ENCODE measurements at regions not wholly inside any gene's neighbourhood (a gene's known extent, or its start where the extent isn't known, plus 50 kb on each side); places are given as distances from the start of the nearest gene placed in this dataset.

- no peak for DNase-seq (ENCODE audit: extremely low read depth, low read depth)
- no peak for TF ChIP-seq CTCF (IDR thresholded peaks at IDR 0.05; ENCODE audit: low read depth, low read length, missing control alignments)
- no peak overlapping the region for H3K4me3 ChIP-seq (replicated peaks; ENCODE audit: low read depth, low read length)
These were observed 755.1 kb downstream of the ZPLD1 start for GRCh38 chr3:103189941-103190340.

- TF ChIP-seq CTCF (IDR thresholded peaks at IDR 0.05; ENCODE audit: low read depth, low read length, missing control alignments), result no peak
- H3K4me3 ChIP-seq (replicated peaks; ENCODE audit: low read depth, low read length), result no peak overlapping the region
- no peak for DNase-seq (ENCODE audit: extremely low read depth, low read depth)
These were observed 760.4 kb downstream of the ZPLD1 start for GRCh38 chr3:103195216-103195615.

- no peak for TF ChIP-seq CTCF (IDR thresholded peaks at IDR 0.05; ENCODE audit: low read depth, low read length, missing control alignments)
- H3K4me3 ChIP-seq (replicated peaks; ENCODE audit: low read depth, low read length), result no peak overlapping the region
- no peak for DNase-seq (ENCODE audit: extremely low read depth, low read depth)
These were observed 768.6 kb downstream of the ZPLD1 start for GRCh38 chr3:103203441-103203840.

GRCh38 chr3:103210583-103210982 lies 775.8 kb downstream of the ZPLD1 start:
- no peak overlapping the region for H3K4me3 ChIP-seq (replicated peaks; ENCODE audit: low read depth, low read length)
- no peak for DNase-seq (ENCODE audit: extremely low read depth, low read depth)

GRCh38 chr3:103218146-103218545 lies 783.3 kb downstream of the ZPLD1 start:
- DNase-seq (ENCODE audit: extremely low read depth, low read depth), result no peak
- no peak for TF ChIP-seq CTCF (IDR thresholded peaks at IDR 0.05; ENCODE audit: low read depth, low read length, missing control alignments)
- H3K4me3 ChIP-seq (replicated peaks; ENCODE audit: low read depth, low read length), result no peak overlapping the region

More at GRCh38 chr3:103210583-103210982, 775.8 kb downstream of the ZPLD1 start:
- TF ChIP-seq CTCF (IDR thresholded peaks at IDR 0.05; ENCODE audit: low read depth, low read length, missing control alignments), result no peak

GRCh38 chr3:103218793-103219192 lies 784.0 kb downstream of the ZPLD1 start:
- H3K4me3 ChIP-seq (replicated peaks; ENCODE audit: low read depth, low read length), result no peak overlapping the region
- TF ChIP-seq CTCF (IDR thresholded peaks at IDR 0.05; ENCODE audit: low read depth, low read length, missing control alignments), result no peak
- DNase-seq (ENCODE audit: extremely low read depth, low read depth), result no peak

GRCh38 chr3:103227651-103228050 lies 792.8 kb downstream of the ZPLD1 start:
- no peak for DNase-seq (ENCODE audit: extremely low read depth, low read depth)
- H3K4me3 ChIP-seq (replicated peaks; ENCODE audit: low read depth, low read length), result no peak overlapping the region
- no peak for TF ChIP-seq CTCF (IDR thresholded peaks at IDR 0.05; ENCODE audit: low read depth, low read length, missing control alignments)

Data from HFF-Myc (cell line).